Lung (tissue), 11 donors: ENCODE measurements at regions not wholly inside any gene's neighbourhood (a gene's known extent, or its start where the extent isn't known, plus 50 kb on each side); places are given as distances from the start of the nearest gene placed in this dataset.

Experiments
- ATAC-seq: fragments of 200-7000 bp; cut with Tn5 transposase; one replicate; pipeline ENCODE4 v1.9.1; 2020; ENCODE audit warnings: moderate number of reproducible peaks; ENCODE audit not compliant: insufficient read depth, low FRiP score
- DNase-seq, 3 donors: peaks; one replicate each; pipeline ENCODE4 v3.0.0-alpha.2; 2013 to 2017
- H3K27ac ChIP-seq, 2 donors: one replicate each; pipeline ENCODE4 v1.5.1; 2013; ENCODE audit warnings: mild to moderate bottlenecking in 2 of 2, moderate library complexity in 2 of 2, control low read depth in 1 of 2, inconsistent platforms in 1 of 2, low read depth in 1 of 2, low read length in 1 of 2
- H3K27me3 ChIP-seq, 3 donors: one replicate each; pipeline ENCODE4 v1.5.1; 2013; ENCODE audit warnings: low read length in 2 of 3; ENCODE audit not compliant: control insufficient read depth in 3 of 3, insufficient read depth in 3 of 3
- H3K36me3 ChIP-seq, 4 donors: one replicate each; pipeline ENCODE4 v1.5.1; 2013; ENCODE audit warnings: low read length in 4 of 4, mild to moderate bottlenecking in 1 of 4, moderate library complexity in 1 of 4; ENCODE audit not compliant: control insufficient read depth in 4 of 4, insufficient read depth in 4 of 4
- H3K4me1 ChIP-seq, 5 donors: one replicate each; pipeline ENCODE4 v1.5.1; 2013; ENCODE audit warnings: low read length in 5 of 5, mild to moderate bottlenecking in 2 of 5, moderate library complexity in 1 of 5; ENCODE audit not compliant: control insufficient read depth in 5 of 5, insufficient read depth in 5 of 5
- H3K4me3 ChIP-seq: one replicate; pipeline ENCODE4 v1.5.1; 2013; ENCODE audit warnings: mild to moderate bottlenecking, control low read depth, moderate library complexity
- H3K9ac ChIP-seq, 2 donors: one replicate each; pipeline ENCODE4 v1.5.1; 2013; ENCODE audit warnings: low read length in 2 of 2, control low read depth in 1 of 2; ENCODE audit not compliant: insufficient read depth in 1 of 2
- H3K9me3 ChIP-seq, 4 donors: one replicate each; pipeline ENCODE4 v1.5.1; 2013; ENCODE audit warnings: low read length in 3 of 4, mild to moderate bottlenecking in 1 of 4, moderate library complexity in 1 of 4; ENCODE audit not compliant: control insufficient read depth in 4 of 4, insufficient read depth in 3 of 4
- WGBS, 2 donors: extraction: QIAGEN DNeasy Blood & Tissue Kit; methylation state at CpG; one replicate each; pipeline ENCODE4 v1.1.7; 2013; 5-methylcytosine and 5-hydroxymethylcytosine counted together
- TF ChIP-seq, protein P1 (sequence below): IDR thresholded peaks from 2 replicates; pipeline ENCODE4 v1.5.1; 2012; ENCODE audit warnings: mild to moderate bottlenecking; ENCODE audit errors: control extremely low read depth, extremely low read depth
- donor health status: control.
- donor health status: control.
- donor health status: Bipolar disorder and iron deficiency.
- donor health status: healthy.
- donor health status: DM: yes; HTN: yes; CAD: no.

DNA sequence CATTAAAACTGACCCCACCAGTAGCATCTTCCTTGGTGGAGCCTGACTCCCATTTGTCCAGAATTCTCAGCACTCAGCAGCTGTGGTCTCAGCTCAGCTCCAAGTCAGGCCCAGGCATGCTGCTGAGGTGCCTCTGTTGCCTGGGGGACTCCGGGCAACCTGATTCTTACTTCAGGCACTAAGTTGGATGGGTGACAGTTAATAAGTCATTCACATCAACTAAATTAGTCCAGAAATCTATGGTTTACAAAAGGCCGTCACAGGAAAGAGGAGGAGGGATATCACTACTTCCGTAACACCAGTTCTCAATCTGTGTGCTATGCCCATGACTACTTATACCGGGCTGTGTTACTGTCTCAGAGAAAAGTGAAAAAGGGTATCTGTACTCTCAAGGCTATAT, 310.2 kb downstream of the SATB1 start:
- TF ChIP-seq, protein P1, sequence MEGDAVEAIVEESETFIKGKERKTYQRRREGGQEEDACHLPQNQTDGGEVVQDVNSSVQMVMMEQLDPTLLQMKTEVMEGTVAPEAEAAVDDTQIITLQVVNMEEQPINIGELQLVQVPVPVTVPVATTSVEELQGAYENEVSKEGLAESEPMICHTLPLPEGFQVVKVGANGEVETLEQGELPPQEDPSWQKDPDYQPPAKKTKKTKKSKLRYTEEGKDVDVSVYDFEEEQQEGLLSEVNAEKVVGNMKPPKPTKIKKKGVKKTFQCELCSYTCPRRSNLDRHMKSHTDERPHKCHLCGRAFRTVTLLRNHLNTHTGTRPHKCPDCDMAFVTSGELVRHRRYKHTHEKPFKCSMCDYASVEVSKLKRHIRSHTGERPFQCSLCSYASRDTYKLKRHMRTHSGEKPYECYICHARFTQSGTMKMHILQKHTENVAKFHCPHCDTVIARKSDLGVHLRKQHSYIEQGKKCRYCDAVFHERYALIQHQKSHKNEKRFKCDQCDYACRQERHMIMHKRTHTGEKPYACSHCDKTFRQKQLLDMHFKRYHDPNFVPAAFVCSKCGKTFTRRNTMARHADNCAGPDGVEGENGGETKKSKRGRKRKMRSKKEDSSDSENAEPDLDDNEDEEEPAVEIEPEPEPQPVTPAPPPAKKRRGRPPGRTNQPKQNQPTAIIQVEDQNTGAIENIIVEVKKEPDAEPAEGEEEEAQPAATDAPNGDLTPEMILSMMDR, result no peak
- ATAC-seq, result no peak
- Histone ChIP-seq H3K36me3 (no peaks in the 10 kb centered on the region), H3K4me1 (peaks cover 0 to 2% (median 0%) of the 10 kb centered on the region in 5 donors), H3K4me3 (no peak overlapping the region), H3K9ac (no peak overlapping the region), H3K9me3 (no peaks in the 10 kb centered on the region), H3K27ac (no peak overlapping the region), H3K27me3 (no peaks in the 10 kb centered on the region)
- 81 to 82% methylated on average over 4 of the region's 4 CpGs for WGBS, 2 donors
- DNase-seq, result no peak

DNA sequence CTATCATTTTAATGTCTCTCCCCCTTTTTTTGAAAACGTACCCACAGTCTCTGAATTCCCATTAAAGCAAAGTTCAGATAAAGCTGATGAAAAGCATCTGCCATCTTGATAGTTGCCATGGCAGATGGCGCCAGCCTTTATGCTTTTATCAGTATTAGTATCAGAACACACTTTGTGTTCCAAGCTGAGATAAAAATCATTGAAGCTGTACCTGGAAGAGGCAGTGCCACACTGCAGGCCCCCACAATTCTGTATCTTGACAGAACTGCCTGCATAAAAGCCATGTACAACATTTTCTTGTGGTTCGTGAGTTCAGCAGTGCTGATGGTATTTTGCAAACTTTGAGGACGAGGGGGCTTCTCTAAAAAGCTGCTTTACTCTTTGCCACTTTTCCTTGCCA, 311.7 kb downstream of the SATB1 start:
- Histone ChIP-seq H3K36me3 (no peaks in the 10 kb centered on the region), H3K4me1 (peaks cover 0 to 2% (median 0%) of the 10 kb centered on the region in 5 donors), H3K27me3 (no peaks in the 10 kb centered on the region), H3K27ac (no peak overlapping the region), H3K9me3 (no peaks in the 10 kb centered on the region), H3K9ac (no peak overlapping the region), H3K4me3 (no peak overlapping the region)
- WGBS, 2 donors, result 54 to 69% methylated on average over 4 of the region's 4 CpGs
- ATAC-seq (no peak), DNase-seq (no peak)
- TF ChIP-seq, protein P1, result no peak

DNA sequence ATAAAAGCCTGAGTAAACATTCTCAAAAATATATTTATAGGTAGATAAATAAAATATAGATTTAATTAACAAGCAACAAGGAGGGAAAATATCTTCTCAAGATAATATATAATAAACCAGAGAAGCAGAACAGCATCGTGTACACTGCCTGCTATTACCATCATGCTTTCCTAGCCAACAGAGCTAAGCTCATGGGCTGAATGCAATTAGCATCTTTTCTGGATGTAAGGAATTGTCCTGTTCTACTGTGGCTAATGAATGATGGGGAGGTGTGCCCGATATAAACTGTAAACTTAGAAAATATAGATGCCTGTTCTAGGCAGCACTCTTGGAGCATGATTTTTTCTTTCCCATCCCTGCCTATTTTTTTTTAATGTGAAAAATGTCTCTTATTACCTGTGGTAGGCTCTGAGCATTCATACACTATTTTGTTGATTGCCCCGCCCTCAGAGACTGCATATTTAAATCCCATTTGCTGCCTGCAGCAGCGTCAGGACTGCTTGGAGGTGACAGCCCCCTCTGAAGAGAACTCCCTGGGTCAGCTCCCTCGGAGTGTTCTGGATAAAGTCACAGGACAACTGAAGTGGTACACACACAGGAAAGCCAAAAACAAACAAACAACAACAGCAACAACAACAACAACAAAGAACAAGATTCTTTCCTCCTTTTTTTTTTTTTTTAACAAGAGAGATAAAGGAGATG, 312.3 kb downstream of the SATB1 start:
- no peaks in the 10 kb centered on the region for H3K9me3 ChIP-seq
- no peaks in the 10 kb centered on the region for H3K36me3 ChIP-seq
- no peaks in the 10 kb centered on the region for H3K27me3 ChIP-seq
- no peak overlapping the region for H3K27ac ChIP-seq
- WGBS, 2 donors, result 72 to 76% methylated on average over 5 of the region's 5 CpGs
- no peak overlapping the region for H3K9ac ChIP-seq
- peaks cover 0 to 2% (median 0%) of the 10 kb centered on the region in 5 donors for H3K4me1 ChIP-seq
- TF ChIP-seq, protein P1, result no peak
- H3K4me3 ChIP-seq, result no peak overlapping the region
- DNase-seq (no peak), ATAC-seq (no peak)
